HEK293T (cell line): ENCODE measurements at regions not wholly inside any gene's neighbourhood (a gene's known extent, or its start where the extent isn't known, plus 50 kb on each side); places are given as distances from the start of the nearest gene placed in this dataset.

Experiments used
- CTCF ChIA-PET: fragments of 350-600 bp; formaldehyde crosslinking; extraction: SDS; loops from one replicate; lab custom pipeline; 2021; ENCODE audit warnings: antibody characterized with exemption, inconsistent platforms; lab: Yijun Ruan, JAX
- POLR2A ChIA-PET: fragments of 350-600 bp; formaldehyde crosslinking; extraction: SDS; loops from one replicate; lab custom pipeline; 2020; ENCODE audit warnings: antibody characterized with exemption, inconsistent platforms; lab: Yijun Ruan, JAX
- DNase-seq: peaks from one replicate; pipeline ENCODE4 v3.0.0; 2012; ENCODE audit warnings: mixed read lengths; ENCODE audit errors: extremely low spot score
- ARNT ChIP-seq: fragments of 450-650 bp; IDR thresholded peaks from 2 replicates; pipeline ENCODE4 v1.6.1; 2017; ENCODE audit warnings: mild to moderate bottlenecking
- BHLHE40 ChIP-seq: fragments of 450-650 bp; IDR thresholded peaks from 2 replicates; pipeline ENCODE4 v1.6.1; 2016; ENCODE audit warnings: mild to moderate bottlenecking, moderate library complexity, borderline replicate concordance
- CTBP1 ChIP-seq: fragments of 450-650 bp; IDR thresholded peaks from 2 replicates; pipeline ENCODE4 v1.6.1; 2016; ENCODE audit warnings: borderline replicate concordance
- ELF4 ChIP-seq: fragments of 450-650 bp; IDR thresholded peaks from 2 replicates; pipeline ENCODE4 v1.6.1; 2017; ENCODE audit warnings: antibody characterized with exemption
- FOXA1 ChIP-seq: fragments of 450-650 bp; IDR thresholded peaks from 2 replicates; pipeline ENCODE4 v1.6.1; 2016; ENCODE audit warnings: mild to moderate bottlenecking
- FOXK2 ChIP-seq: fragments of 450-650 bp; IDR thresholded peaks from 2 replicates; pipeline ENCODE4 v1.6.1; 2016; ENCODE audit warnings: mild to moderate bottlenecking
- FOXM1 ChIP-seq: fragments of 450-650 bp; IDR thresholded peaks from 2 replicates; pipeline ENCODE4 v1.6.1; 2017; ENCODE audit warnings: mild to moderate bottlenecking, borderline replicate concordance
- HDGF ChIP-seq: fragments of 450-650 bp; IDR thresholded peaks from 2 replicates; pipeline ENCODE4 v1.6.1; 2017; ENCODE audit warnings: antibody characterized with exemption, borderline replicate concordance
- L3MBTL2 ChIP-seq: fragments of 450-650 bp; conservative IDR thresholded peaks from 2 replicates; pipeline ENCODE4 v1.6.1; 2016; ENCODE audit warnings: mild to moderate bottlenecking
- LEF1 ChIP-seq: fragments of 450-650 bp; IDR thresholded peaks from 2 replicates; pipeline ENCODE4 v1.6.1; 2017; ENCODE audit warnings: mild to moderate bottlenecking, borderline replicate concordance
- NFRKB ChIP-seq: fragments of 450-650 bp; IDR thresholded peaks from 2 replicates; pipeline ENCODE4 v1.6.1; 2016; ENCODE audit warnings: mild to moderate bottlenecking, moderate library complexity
- SP1 ChIP-seq: fragments of 450-650 bp; IDR thresholded peaks from 2 replicates; pipeline ENCODE4 v1.6.1; 2017
- SUZ12 ChIP-seq: fragments of 450-650 bp; IDR thresholded peaks from 2 replicates; pipeline ENCODE4 v1.6.1; 2016; ENCODE audit warnings: mild to moderate bottlenecking
- TARDBP ChIP-seq: fragments of 450-650 bp; IDR thresholded peaks from 2 replicates; pipeline ENCODE4 v1.6.1; 2016
- ZNF384 ChIP-seq: fragments of 450-650 bp; IDR thresholded peaks from 2 replicates; pipeline ENCODE4 v1.6.1; 2016
- TF ChIP-seq, protein P1 (sequence below): fragments of 450-650 bp; IDR thresholded peaks from 2 replicates; pipeline ENCODE4 v1.6.1; 2016

DNA sequence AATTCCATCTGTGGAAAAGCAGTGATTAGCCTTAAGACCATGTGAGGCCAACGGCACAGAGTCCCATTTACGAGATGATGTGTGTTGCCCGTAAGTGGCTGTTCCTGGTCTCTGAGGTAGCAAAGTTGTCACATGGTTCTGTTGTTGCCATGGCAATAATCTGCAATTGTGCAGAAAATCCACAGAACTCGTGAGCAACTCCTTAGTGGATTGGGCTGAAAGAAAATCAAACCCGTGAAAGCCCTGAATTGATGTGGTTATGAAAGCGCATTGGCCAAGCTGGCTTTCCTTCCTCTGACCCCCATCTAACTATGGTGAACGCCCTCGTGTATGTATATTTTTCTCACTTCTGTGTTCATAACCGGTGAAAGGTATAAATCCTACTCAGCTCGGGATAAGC is 614.7 kb downstream of the EBF1 start:
- POLR2A ChIA-PET: no interaction called here
- no peak for DNase-seq
- TF ChIP-seq ZNF384: no peak
- no peak for TF ChIP-seq L3MBTL2
- TF ChIP-seq SP1: no peak
- TF ChIP-seq FOXK2: no peak
- no peak for TF ChIP-seq TARDBP
- TF ChIP-seq LEF1: no peak
- TF ChIP-seq BHLHE40: no peak
- CTCF ChIA-PET: no interaction called here

DNA sequence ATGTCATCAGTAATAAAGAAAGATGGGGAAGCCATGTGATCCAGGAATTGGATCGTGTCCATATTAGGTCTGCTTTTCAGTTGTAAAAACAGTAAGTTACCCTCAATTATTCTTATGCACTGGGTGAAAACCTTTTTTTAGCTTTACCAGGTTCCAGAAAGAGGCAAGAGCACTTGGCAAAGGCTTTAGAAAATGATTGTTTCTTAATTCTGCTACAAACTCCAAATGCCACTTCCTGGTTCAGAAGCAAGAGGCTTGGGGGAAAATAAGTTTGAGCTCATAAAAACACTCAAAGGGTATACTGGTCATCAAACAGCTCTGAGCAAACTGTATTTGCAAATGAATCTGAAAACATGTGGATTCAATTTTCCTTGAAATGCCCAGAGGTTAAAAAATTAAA is 615.6 kb downstream of the EBF1 start:
- no peak for TF ChIP-seq ELF4
- no peak for TF ChIP-seq CTBP1
- TF ChIP-seq ARNT: no peak
- no peak for TF ChIP-seq ZNF384
- no peak for TF ChIP-seq FOXK2
- no peak for TF ChIP-seq NFRKB
- TF ChIP-seq, protein P1, sequence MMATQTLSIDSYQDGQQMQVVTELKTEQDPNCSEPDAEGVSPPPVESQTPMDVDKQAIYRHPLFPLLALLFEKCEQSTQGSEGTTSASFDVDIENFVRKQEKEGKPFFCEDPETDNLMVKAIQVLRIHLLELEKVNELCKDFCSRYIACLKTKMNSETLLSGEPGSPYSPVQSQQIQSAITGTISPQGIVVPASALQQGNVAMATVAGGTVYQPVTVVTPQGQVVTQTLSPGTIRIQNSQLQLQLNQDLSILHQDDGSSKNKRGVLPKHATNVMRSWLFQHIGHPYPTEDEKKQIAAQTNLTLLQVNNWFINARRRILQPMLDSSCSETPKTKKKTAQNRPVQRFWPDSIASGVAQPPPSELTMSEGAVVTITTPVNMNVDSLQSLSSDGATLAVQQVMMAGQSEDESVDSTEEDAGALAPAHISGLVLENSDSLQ: no peak
- CTCF ChIA-PET: interaction anchor here (0.5 to 0.8 kb wide), 2 partner anchors 143 to 292 kb away, joined by 4 to 9 read pairs; no protein-coding TSS in a partner anchor
- no peak for DNase-seq
- POLR2A ChIA-PET: no interaction called here

DNA sequence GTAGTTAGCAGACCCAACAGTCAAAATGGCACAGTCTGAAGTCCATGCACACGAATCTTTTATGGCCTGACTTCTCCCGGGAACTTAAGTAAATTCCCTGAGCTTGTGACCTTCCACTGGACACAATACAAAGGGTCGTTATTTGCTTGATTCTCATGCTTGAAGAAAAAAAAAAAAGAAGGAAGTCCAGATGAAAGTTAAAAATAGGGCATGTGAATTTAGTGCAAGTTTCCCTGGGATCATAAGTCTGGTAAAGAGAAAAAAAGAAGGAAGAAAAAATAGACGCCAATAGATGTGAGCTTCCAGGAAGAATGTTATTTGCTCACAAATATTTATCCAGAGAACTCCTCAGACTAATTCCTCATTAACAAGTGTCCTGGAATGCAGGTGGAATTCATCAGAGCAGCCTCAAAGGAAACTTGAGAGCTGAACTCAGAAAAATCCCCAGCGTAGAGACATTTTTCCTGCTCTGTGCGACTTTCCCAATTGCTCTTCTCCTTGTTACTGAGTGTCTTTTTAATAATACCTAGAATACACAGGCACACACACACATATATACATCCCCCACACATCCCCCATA is 616.3 kb downstream of the EBF1 start:
- CTCF ChIA-PET: interaction anchor here (0.8 kb wide), 1 partner anchor 142 kb away, joined by 9 read pairs; no protein-coding TSS in a partner anchor
- DNase-seq: no peak
- TF ChIP-seq ELF4 (no peak), BHLHE40 (no peak), ZNF384 (no peak), CTBP1 (no peak)
- TF ChIP-seq, protein P1: no peak
- POLR2A ChIA-PET: no interaction called here

DNA sequence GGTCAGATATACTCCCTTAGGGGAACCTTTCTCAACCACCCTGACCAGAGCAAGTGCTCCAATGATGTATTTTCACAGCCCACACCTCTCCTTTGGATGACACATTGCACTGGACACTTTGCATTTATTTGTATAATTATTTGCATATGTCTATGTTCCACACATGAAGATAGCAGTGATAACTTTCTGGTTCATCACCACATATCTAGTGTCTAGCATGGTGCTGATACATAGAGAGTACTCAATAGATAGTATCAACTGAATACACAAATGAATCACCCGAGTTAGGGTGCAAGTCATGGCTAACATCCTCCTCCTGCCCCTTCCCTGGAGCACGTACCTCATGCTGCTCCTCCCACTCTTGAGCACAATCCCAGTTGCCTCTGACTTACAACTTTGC is 617.6 kb downstream of the EBF1 start:
- TF ChIP-seq, protein P1: no peak
- TF ChIP-seq HDGF (no peak), CTBP1 (no peak), SUZ12 (no peak), SP1 (no peak), TARDBP (no peak)

DNA sequence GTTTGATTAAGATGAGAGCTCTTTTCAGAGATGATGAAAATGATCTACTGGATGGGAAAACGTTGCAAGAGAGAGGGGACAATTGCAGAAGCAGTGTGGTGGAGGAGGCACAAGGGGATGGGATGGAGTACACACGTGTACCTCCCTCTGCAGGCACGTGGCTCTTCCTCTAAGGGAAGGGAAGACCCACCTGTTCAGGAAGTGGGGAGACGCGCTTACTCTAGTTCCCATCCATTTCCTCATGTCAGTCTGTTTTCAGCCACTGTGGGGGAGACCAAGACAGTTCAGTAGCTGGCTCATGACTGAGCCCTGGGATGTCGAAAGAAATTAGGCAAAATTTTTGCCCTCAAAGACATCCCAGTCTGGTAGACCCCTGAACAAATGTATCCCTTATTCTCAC is 619.2 kb upstream of the CLINT1 start:
- no peak for DNase-seq
- CTCF ChIA-PET: interaction anchor here (0.6 to 1.2 kb wide), 2 partner anchors 10 to 26 kb away, joined by 3 read pairs; no protein-coding TSS in a partner anchor
- POLR2A ChIA-PET: no interaction called here
- no peak for TF ChIP-seq FOXK2
- TF ChIP-seq SUZ12: no peak
- no peak for TF ChIP-seq NFRKB
- no peak for TF ChIP-seq TARDBP
- TF ChIP-seq HDGF: no peak
- TF ChIP-seq BHLHE40: no peak
- no peak for TF ChIP-seq CTBP1
- TF ChIP-seq, protein P1: no peak
- TF ChIP-seq SP1: no peak
- TF ChIP-seq ZNF384: no peak
- TF ChIP-seq FOXM1: no peak
- no peak for TF ChIP-seq LEF1
- no peak for TF ChIP-seq ELF4

More for the DNA sequence above, 617.6 kb downstream of the EBF1 start:
- DNase-seq: no peak
- CTCF ChIA-PET: no interaction called here
- POLR2A ChIA-PET: no interaction called here

DNA sequence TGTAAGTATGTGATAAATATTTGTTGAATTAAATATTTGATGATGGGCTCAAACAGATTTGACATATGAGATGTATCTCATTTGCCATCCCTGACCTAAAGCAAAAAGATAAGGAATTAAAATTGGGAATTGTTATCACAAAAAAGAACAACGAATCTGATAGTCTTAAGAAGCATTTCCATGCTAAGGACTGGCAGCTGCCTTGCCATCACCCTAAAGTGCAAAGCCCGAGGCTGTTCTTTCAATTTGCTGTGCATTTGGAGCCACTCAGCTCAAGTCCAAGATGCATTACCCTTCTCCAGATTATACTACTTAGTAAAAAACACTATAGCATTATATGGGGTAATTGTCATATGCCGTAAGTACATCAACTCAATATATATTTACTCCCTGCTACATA is 618.3 kb upstream of the CLINT1 start:
- ChIA-PET POLR2A (no interaction called here), CTCF (interaction anchor here (1.2 kb wide), 1 partner anchor 27 kb away, joined by 3 read pairs; no protein-coding TSS in a partner anchor)
- no peak for DNase-seq
- no peak for TF ChIP-seq BHLHE40
- no peak for TF ChIP-seq ELF4
- TF ChIP-seq SP1: no peak
- no peak for TF ChIP-seq LEF1
- TF ChIP-seq HDGF: no peak
- TF ChIP-seq ZNF384: no peak
- TF ChIP-seq FOXM1: no peak
- no peak for TF ChIP-seq FOXA1
- TF ChIP-seq TARDBP: no peak
- no peak for TF ChIP-seq FOXK2
